Fibroblast of the aortic adventitia (primary cell): ENCODE measurements at regions not wholly inside any gene's neighbourhood (a gene's known extent, or its start where the extent isn't known, plus 50 kb on each side); places are given as distances from the start of the nearest gene placed in this dataset.

Experiments used
- DNase-seq: peaks from one replicate; pipeline ENCODE4 v3.0.0-alpha.2; 2010; ENCODE audit warnings: low read depth
- H3K4me3 ChIP-seq: 2 replicates; pipeline ENCODE4 v1.5.1; 2011; ENCODE audit warnings: low read depth, mild to moderate bottlenecking, control low read depth, low read length, moderate library complexity
- TF ChIP-seq, protein P1 (sequence below): IDR thresholded peaks from 2 replicates; pipeline ENCODE4 v1.5.1; 2011; ENCODE audit warnings: mild to moderate bottlenecking, low read length, control low read depth, inconsistent platforms; ENCODE audit not compliant: insufficient read depth

- no peak for DNase-seq
- TF ChIP-seq, protein P1, sequence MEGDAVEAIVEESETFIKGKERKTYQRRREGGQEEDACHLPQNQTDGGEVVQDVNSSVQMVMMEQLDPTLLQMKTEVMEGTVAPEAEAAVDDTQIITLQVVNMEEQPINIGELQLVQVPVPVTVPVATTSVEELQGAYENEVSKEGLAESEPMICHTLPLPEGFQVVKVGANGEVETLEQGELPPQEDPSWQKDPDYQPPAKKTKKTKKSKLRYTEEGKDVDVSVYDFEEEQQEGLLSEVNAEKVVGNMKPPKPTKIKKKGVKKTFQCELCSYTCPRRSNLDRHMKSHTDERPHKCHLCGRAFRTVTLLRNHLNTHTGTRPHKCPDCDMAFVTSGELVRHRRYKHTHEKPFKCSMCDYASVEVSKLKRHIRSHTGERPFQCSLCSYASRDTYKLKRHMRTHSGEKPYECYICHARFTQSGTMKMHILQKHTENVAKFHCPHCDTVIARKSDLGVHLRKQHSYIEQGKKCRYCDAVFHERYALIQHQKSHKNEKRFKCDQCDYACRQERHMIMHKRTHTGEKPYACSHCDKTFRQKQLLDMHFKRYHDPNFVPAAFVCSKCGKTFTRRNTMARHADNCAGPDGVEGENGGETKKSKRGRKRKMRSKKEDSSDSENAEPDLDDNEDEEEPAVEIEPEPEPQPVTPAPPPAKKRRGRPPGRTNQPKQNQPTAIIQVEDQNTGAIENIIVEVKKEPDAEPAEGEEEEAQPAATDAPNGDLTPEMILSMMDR: no peak
- no peak overlapping the region for H3K4me3 ChIP-seq
These were observed 240.5 kb downstream of the SEC14L1 start for GRCh38 chr17:77381185-77381700.

- no peak for DNase-seq
- no peak overlapping the region for H3K4me3 ChIP-seq
- TF ChIP-seq, protein P1: no peak
These were observed 241.0 kb downstream of the SEC14L1 start for GRCh38 chr17:77381731-77382130.

GRCh38 chr17:77382356-77382911, 241.7 kb downstream of the SEC14L1 start:
- no peak overlapping the region for H3K4me3 ChIP-seq
- TF ChIP-seq, protein P1: no peak
- DNase-seq: no peak

- H3K4me3 ChIP-seq: no peak overlapping the region
- DNase-seq: peak; percentile 82
- TF ChIP-seq, protein P1: no peak
These were observed 242.3 kb downstream of the SEC14L1 start for GRCh38 chr17:77382966-77383612.

DNA sequence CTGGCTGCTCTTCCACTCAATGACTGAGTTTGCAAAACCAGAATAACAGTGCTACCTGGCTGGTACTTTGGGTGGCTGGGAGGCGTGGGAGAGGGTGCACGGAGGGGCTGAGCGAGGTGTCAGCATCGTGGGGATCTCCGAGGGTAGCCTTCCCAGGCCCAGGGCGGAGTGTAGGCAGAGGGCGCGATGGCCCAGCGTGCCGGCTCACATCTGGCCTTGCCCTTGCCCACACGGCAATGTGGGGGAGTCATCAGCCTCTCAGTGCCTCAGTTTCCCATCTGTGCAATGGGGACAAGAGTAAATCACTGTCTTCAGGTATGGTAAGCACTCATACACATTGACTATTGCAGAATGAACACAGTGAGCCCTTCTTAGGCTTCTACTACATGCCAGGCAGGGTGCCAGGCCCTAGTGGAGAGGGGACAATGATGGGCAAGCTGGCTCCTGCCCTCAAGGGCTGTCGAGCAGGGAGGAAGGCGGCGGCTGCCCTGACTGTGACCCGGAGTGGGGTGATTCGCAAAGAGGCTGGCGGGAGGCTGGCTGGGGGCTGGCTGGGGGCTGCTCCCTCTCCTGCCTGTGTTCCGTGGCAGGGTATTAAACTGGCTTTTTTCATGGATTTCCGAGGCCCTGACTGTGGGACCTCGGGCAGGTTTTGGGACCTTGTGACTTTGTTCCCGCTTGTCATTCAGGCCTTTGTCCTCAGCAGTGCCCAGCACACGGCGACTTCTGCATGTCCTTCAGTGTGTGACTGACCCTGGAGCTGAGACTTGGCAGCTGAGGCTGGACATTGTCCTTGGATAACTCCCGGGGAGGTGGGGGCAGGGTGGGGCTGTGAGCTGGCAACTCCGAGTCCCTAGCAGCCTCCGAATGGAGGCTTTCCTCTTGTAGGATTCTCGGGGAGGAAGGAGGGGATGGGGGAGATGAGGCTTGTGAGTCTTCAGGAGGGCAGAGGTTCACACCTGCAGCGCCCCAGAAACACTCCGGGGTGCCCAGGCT, 243.1 kb downstream of the SEC14L1 start:
- H3K4me3 ChIP-seq: no peak overlapping the region
- TF ChIP-seq, protein P1: no peak
- DNase-seq: no peak

DNA sequence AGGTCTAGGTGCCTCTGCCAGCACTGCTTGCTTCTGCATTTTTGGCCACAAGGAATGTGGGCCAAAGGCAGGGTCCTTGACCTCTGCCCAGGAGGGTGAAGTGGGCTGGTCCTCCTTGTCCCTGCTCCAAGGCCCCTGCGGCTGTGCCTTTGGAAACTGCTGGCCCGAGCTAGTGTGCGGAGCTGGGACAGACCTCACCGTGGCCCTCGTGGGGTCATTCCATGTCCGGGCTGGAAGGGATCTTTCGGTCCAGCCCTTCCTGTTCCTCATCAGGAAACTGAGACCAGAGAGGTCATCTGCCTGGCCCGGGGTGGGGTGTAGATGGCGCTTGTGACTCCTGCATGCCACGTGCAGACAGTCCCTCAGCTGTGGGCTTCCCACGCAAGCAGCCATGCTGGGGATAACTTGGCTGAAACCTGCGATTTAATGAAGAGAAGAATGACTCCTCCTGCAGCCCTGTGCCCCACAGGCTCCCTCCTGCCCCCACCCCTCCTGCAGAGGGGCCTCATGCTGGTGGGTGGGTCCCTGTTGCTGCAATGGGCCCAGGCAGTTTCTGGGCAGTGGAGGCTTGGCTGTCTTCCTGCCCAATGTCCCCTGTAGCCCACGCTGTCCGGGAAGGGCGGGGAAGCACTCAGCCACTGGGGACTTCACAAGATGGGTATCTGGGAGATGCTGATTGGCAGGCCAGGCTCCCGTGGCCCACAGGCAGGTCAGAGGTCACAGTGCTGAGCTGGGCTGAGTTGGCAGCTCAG, 245.2 kb downstream of the SEC14L1 start:
- TF ChIP-seq, protein P1: no peak
- no peak overlapping the region for H3K4me3 ChIP-seq
- peak; percentile 66 for DNase-seq
